Psoas muscle (tissue), 7 donors: ENCODE measurements at regions not wholly inside any gene's neighbourhood (a gene's known extent, or its start where the extent isn't known, plus 50 kb on each side); places are given as distances from the start of the nearest gene placed in this dataset.

Experiments
- ATAC-seq, 4 donors: fragments of 200-7000 bp; cut with Tn5 transposase; one replicate each; pipeline ENCODE4 v1.9.1; 2020; ENCODE audit warnings: moderate library complexity in 3 of 4, mild to moderate bottlenecking in 2 of 4
- DNase-seq, 2 donors: peaks; one replicate each; pipeline ENCODE4 v3.0.0-alpha.2; 2020
- H3K27ac ChIP-seq: fragments of 200-600 bp; one replicate; pipeline ENCODE4 v1.8.0; 2022
- H3K27me3 ChIP-seq, 3 donors: fragments of 200-600 bp in 1 of 3; one replicate each; pipeline versions ENCODE4 v1.6.1 to v1.8.0; 2013 to 2022; ENCODE audit warnings: low read length in 2 of 3, mild to moderate bottlenecking in 2 of 3, moderate library complexity in 1 of 3; ENCODE audit not compliant: insufficient read depth in 3 of 3
- H3K36me3 ChIP-seq, 2 donors: fragments of 200-600 bp in 1 of 2; one replicate each; pipeline versions ENCODE4 v1.6.1 to v1.8.0; 2013 to 2022; ENCODE audit warnings: low read depth in 1 of 2, mild to moderate bottlenecking in 1 of 2, moderate library complexity in 1 of 2; ENCODE audit not compliant: insufficient read depth in 1 of 2
- H3K4me1 ChIP-seq: fragments of 200-600 bp; one replicate; pipeline ENCODE4 v1.8.0; 2022
- H3K4me3 ChIP-seq: fragments of 200-600 bp; one replicate; pipeline ENCODE4 v1.8.0; 2022; ENCODE audit warnings: mild to moderate bottlenecking
- H3K9me3 ChIP-seq: fragments of 200-600 bp; one replicate; pipeline ENCODE4 v1.8.0; 2022
- CTCF ChIP-seq: fragments of 200-600 bp; IDR thresholded peaks from one replicate; pipeline ENCODE4 v1.8.0; 2022; ENCODE audit warnings: antibody characterized with exemption
- WGBS, 3 donors: extraction: QIAGEN DNeasy Blood & Tissue Kit; methylation state at CpG; one replicate each; pipeline versions ENCODE4 v1.1.6 to v1.1.7; 2013; 5-methylcytosine and 5-hydroxymethylcytosine counted together
- intact Hi-C, 2 donors: fragments of 100-400 bp; cut with DNase I; formaldehyde crosslinking; loops; one replicate each; pipeline versions ENCODE4 v1.11.0 to v1.14.2; 2022
- donor health status: healthy with polysubstance abuse.
- donor health status: DM: no; HTN: no; CAD: no; lungs with moderate emphysema.
- donor health status: Bipolar disorder and iron deficiency.
- donor health status: healthy.
- donor health status: DM: yes; HTN: yes; CAD: no.
- donor health status: DM: no; HTN: no; CAD: no.
- donor health status: DM: yes; HTN: yes; CAD: no.

- no peak for TF ChIP-seq CTCF
These were observed 88.4 kb downstream of the FAS start for GRCh38 chr10:89078724-89079672.

GRCh38 chr10:89076120-89076519 is 85.5 kb downstream of the FAS start:
- peaks cover 0 to 2% (median 0%) of the 10 kb centered on the region in 3 donors for H3K27me3 ChIP-seq
- no peaks in the 10 kb centered on the region for H3K4me1 ChIP-seq
- H3K36me3 ChIP-seq = no peaks in the 10 kb centered on the region
- TF ChIP-seq CTCF = no peak
- 92 to 95% (median 94%) methylated on average over 2 of the region's 2 CpGs for WGBS, 3 donors
- no peak overlapping the region for H3K4me3 ChIP-seq
- intact Hi-C loops = no loop called here
- no peak for DNase-seq
- no peak overlapping the region for H3K27ac ChIP-seq
- no peak for ATAC-seq
- H3K9me3 ChIP-seq = no peaks in the 10 kb centered on the region

More at GRCh38 chr10:89078724-89079672, 88.4 kb downstream of the FAS start:
- ATAC-seq (no peak), DNase-seq (no peak)
- no peaks in the 10 kb centered on the region for H3K9me3 ChIP-seq
- no peak overlapping the region for H3K4me3 ChIP-seq
- peaks cover 0 to 2% (median 0%) of the 10 kb centered on the region in 3 donors for H3K27me3 ChIP-seq
- H3K4me1 ChIP-seq = no peaks in the 10 kb centered on the region
- WGBS, 3 donors = 67 to 68% (median 68%) methylated on average over 9 of the region's 9 CpGs
- intact Hi-C loops = no loop called here
- no peaks in the 10 kb centered on the region for H3K36me3 ChIP-seq
- H3K27ac ChIP-seq = no peak overlapping the region

GRCh38 chr10:89075631-89076030 is 85.0 kb downstream of the FAS start:
- 97 to 100% (median 100%) methylated on average over 1 of the region's 1 CpG for whole genome bisulfite sequencing, 3 donors
- TF ChIP-seq CTCF = no peak

GRCh38 chr10:89074120-89074519 is 83.5 kb downstream of the FAS start:
- Histone ChIP-seq H3K9me3 (no peaks in the 10 kb centered on the region), H3K4me3 (no peak overlapping the region), H3K36me3 (no peaks in the 10 kb centered on the region), H3K27ac (peak overlapping the region; percentile 30), H3K4me1 (no peaks in the 10 kb centered on the region), H3K27me3 (peaks cover 0 to 2% (median 0%) of the 10 kb centered on the region in 3 donors)
- 16 to 29% (median 20%) methylated on average over 3 of the region's 3 CpGs for WGBS, 3 donors
- ATAC-seq (peak in 1 of 4 donors; percentile 58), DNase-seq (peak; percentile 59 to 66)
- intact Hi-C loops = no loop called here
- no peak for TF ChIP-seq CTCF

More at GRCh38 chr10:89075631-89076030, 85.0 kb downstream of the FAS start:
- no peak for ATAC-seq
- no peaks in the 10 kb centered on the region for H3K9me3 ChIP-seq
- intact Hi-C loops = no loop called here
- H3K27me3 ChIP-seq = peaks cover 0 to 2% (median 0%) of the 10 kb centered on the region in 3 donors
- no peaks in the 10 kb centered on the region for H3K36me3 ChIP-seq
- H3K27ac ChIP-seq = no peak overlapping the region
- no peak overlapping the region for H3K4me3 ChIP-seq
- no peak for DNase-seq
- no peaks in the 10 kb centered on the region for H3K4me1 ChIP-seq
